ENCODE measurements at regions not wholly inside any gene's neighbourhood (a gene's known extent, or its start where the extent isn't known, plus 50 kb on each side); places are given as distances from the start of the nearest gene placed in this dataset.

- DNase-seq (ENCODE audit: low read depth) = no peak
Measured at GRCh38 chr18:38032516-38032915, 466.9 kb upstream of the CELF4 start.

- no peak for DNase-seq (ENCODE audit: low read depth)
Measured at GRCh38 chr18:38028946-38029345, 463.3 kb upstream of the CELF4 start.

- DNase-seq (ENCODE audit: low read depth) = no peak
Measured at GRCh38 chr18:38025433-38026038, 459.9 kb upstream of the CELF4 start.

GRCh38 chr18:38023871-38024270 is 458.3 kb upstream of the CELF4 start:
- no peak for DNase-seq (ENCODE audit: low read depth)

GRCh38 chr18:38022234-38022633 is 456.6 kb upstream of the CELF4 start:
- no peak for DNase-seq (ENCODE audit: low read depth)

GRCh38 chr18:38019292-38019691 is 453.7 kb upstream of the CELF4 start:
- no peak for DNase-seq (ENCODE audit: low read depth)

- no peak for DNase-seq (ENCODE audit: low read depth)
Measured at GRCh38 chr18:38010971-38011857, 445.6 kb upstream of the CELF4 start.

GRCh38 chr18:38010037-38010436 is 444.4 kb upstream of the CELF4 start:
- no peak for DNase-seq (ENCODE audit: low read depth)

- no peak for DNase-seq (ENCODE audit: low read depth)
Measured at GRCh38 chr18:38009320-38009719, 443.7 kb upstream of the CELF4 start.

- DNase-seq (ENCODE audit: low read depth) = no peak
Measured at GRCh38 chr18:38007676-38008330, 442.2 kb upstream of the CELF4 start.

GRCh38 chr18:38007026-38007425 is 441.4 kb upstream of the CELF4 start:
- no peak for DNase-seq (ENCODE audit: low read depth)

GRCh38 chr18:38006541-38006940 is 440.9 kb upstream of the CELF4 start:
- no peak for DNase-seq (ENCODE audit: low read depth)

- DNase-seq (ENCODE audit: low read depth) = no peak
Measured at GRCh38 chr18:37997695-37998094, 432.1 kb upstream of the CELF4 start.

GRCh38 chr18:37987901-37988300 is 422.3 kb upstream of the CELF4 start:
- DNase-seq (ENCODE audit: low read depth) = no peak

- no peak for DNase-seq (ENCODE audit: low read depth)
Measured at GRCh38 chr18:37986665-37987064, 421.1 kb upstream of the CELF4 start.

GRCh38 chr18:37985126-37985525 is 419.5 kb upstream of the CELF4 start:
- DNase-seq (ENCODE audit: low read depth) = no peak

GRCh38 chr18:37980556-37980955 is 415.0 kb upstream of the CELF4 start:
- no peak for DNase-seq (ENCODE audit: low read depth)

GRCh38 chr18:37975446-37975845 is 409.8 kb upstream of the CELF4 start:
- DNase-seq (ENCODE audit: low read depth) = no peak

GRCh38 chr18:37967261-37967660 is 401.7 kb upstream of the CELF4 start:
- DNase-seq (ENCODE audit: low read depth) = no peak

GRCh38 chr18:37965572-37965970 is 400.0 kb upstream of the CELF4 start:
- DNase-seq (ENCODE audit: low read depth) = no peak

GRCh38 chr18:37964885-37965571 is 399.4 kb upstream of the CELF4 start:
- no peak for DNase-seq (ENCODE audit: low read depth)

- DNase-seq (ENCODE audit: low read depth) = no peak
Measured at GRCh38 chr18:37963837-37964236, 398.2 kb upstream of the CELF4 start.

Data from RPMI7951 (cell line).